ENCODE measurements at regions not wholly inside any gene's neighbourhood (a gene's known extent, or its start where the extent isn't known, plus 50 kb on each side); places are given as distances from the start of the nearest gene placed in this dataset.

GRCh38 chr18:29712785-29713184 lies 1329.8 kb downstream of the DSC3 start:
- no peak overlapping the region for H3K4me2 ChIP-seq (replicated peaks; ENCODE audit: low read depth, low read length, poor library complexity, severe bottlenecking)
- H3K4me1 Mint-ChIP-seq, result no peaks in the 10 kb centered on the region
- ATAC-seq (ENCODE audit: low read depth) (no peak), DNase-seq (no peak)
- H3K4me3 ChIP-seq (ENCODE audit: control extremely low read depth in 1 of 5, extremely low read depth in 1 of 5, insufficient read depth in 1 of 5, low read depth in 2 of 5, low read length in 4 of 5), result no peak overlapping the region
- H2AFZ ChIP-seq (ENCODE audit: insufficient read depth, low read depth, low read length, poor library complexity, severe bottlenecking), result no peak overlapping the region
- no peaks in the 10 kb centered on the region for H3K36me3 ChIP-seq (replicated peaks in 1 of 2; ENCODE audit: control extremely low read depth in 1 of 2, control insufficient read depth in 1 of 2, extremely low read depth in 1 of 2, insufficient read depth in 2 of 2, low read length in 1 of 2)
- no peak overlapping the region for H3K4me3 Mint-ChIP-seq
- POLR2A ChIA-PET, result no interaction called here
- CTCF ChIA-PET, result no interaction called here
- intact Hi-C loops (cut with micrococcal nuclease), result no loop called here
- peaks cover 0 to 2% (median 0%) of the 10 kb centered on the region in 3 donors for H3K9me3 ChIP-seq (ENCODE audit: control extremely low read depth in 1 of 3, control insufficient read depth in 2 of 3, insufficient read depth in 1 of 3, low read length in 2 of 3)
- H3K79me2 ChIP-seq (ENCODE audit: control insufficient read depth, insufficient read depth, low read length), result no peaks in the 10 kb centered on the region
- H3K9ac ChIP-seq (ENCODE audit: low read length), result no peak overlapping the region
- H3K27me3 Mint-ChIP-seq, result no peaks in the 10 kb centered on the region
- no peaks in the 10 kb centered on the region for H4K20me1 ChIP-seq (ENCODE audit: control insufficient read depth, insufficient read depth, low read length, poor library complexity, severe bottlenecking)
- no peaks in the 10 kb centered on the region for H3K4me1 ChIP-seq (ENCODE audit: control insufficient read depth in 2 of 2, insufficient read depth in 2 of 2, low read length in 2 of 2)
- TF ChIP-seq EZH2 (IDR thresholded peaks at IDR 0.05; ENCODE audit: borderline replicate concordance, insufficient read depth, low read depth, low read length, poor library complexity, severe bottlenecking) (no peak), CTCF (IDR thresholded peaks at IDR 0.05) (no peak)
- WGBS (ENCODE audit: insufficient coverage), result 90% methylated on average over 5 of the region's 5 CpGs
- H3K27ac ChIP-seq (ENCODE audit: low read length in 2 of 2), result no peak overlapping the region
- no peak overlapping the region for H3K27ac Mint-ChIP-seq
- no peaks in the 10 kb centered on the region for H3K27me3 ChIP-seq (replicated peaks in 1 of 4; ENCODE audit: control extremely low read depth in 1 of 4, control insufficient read depth in 3 of 4, insufficient read depth in 4 of 4, low read length in 3 of 4)
- H3K9me3 Mint-ChIP-seq (ENCODE audit: insufficient read depth), result peaks cover 6% of the 10 kb centered on the region

- ChIA-PET CTCF (no interaction called here), POLR2A (no interaction called here)
- Mint-ChIP-seq H3K27me3 (no peaks in the 10 kb centered on the region), H3K27ac (no peak overlapping the region), H3K9me3 (ENCODE audit: insufficient read depth) (peaks cover 6% of the 10 kb centered on the region), H3K4me1 (no peaks in the 10 kb centered on the region), H3K4me3 (no peak overlapping the region)
- no peaks in the 10 kb centered on the region for H3K79me2 ChIP-seq (ENCODE audit: control insufficient read depth, insufficient read depth, low read length)
- no peak overlapping the region for H3K9ac ChIP-seq (ENCODE audit: low read length)
- TF ChIP-seq EZH2 (IDR thresholded peaks at IDR 0.05; ENCODE audit: borderline replicate concordance, insufficient read depth, low read depth, low read length, poor library complexity, severe bottlenecking) (no peak), CTCF (IDR thresholded peaks at IDR 0.05) (no peak)
- H3K4me2 ChIP-seq (replicated peaks; ENCODE audit: low read depth, low read length, poor library complexity, severe bottlenecking), result no peak overlapping the region
- no peaks in the 10 kb centered on the region for H4K20me1 ChIP-seq (ENCODE audit: control insufficient read depth, insufficient read depth, low read length, poor library complexity, severe bottlenecking)
- H3K36me3 ChIP-seq (replicated peaks in 1 of 2; ENCODE audit: control extremely low read depth in 1 of 2, control insufficient read depth in 1 of 2, extremely low read depth in 1 of 2, insufficient read depth in 2 of 2, low read length in 1 of 2), result no peaks in the 10 kb centered on the region
- H3K4me1 ChIP-seq (ENCODE audit: control insufficient read depth in 2 of 2, insufficient read depth in 2 of 2, low read length in 2 of 2), result no peaks in the 10 kb centered on the region
- no peaks in the 10 kb centered on the region for H3K27me3 ChIP-seq (replicated peaks in 1 of 4; ENCODE audit: control extremely low read depth in 1 of 4, control insufficient read depth in 3 of 4, insufficient read depth in 4 of 4, low read length in 3 of 4)
- intact Hi-C loops (cut with micrococcal nuclease), result no loop called here
- no peak overlapping the region for H2AFZ ChIP-seq (ENCODE audit: insufficient read depth, low read depth, low read length, poor library complexity, severe bottlenecking)
- WGBS (ENCODE audit: insufficient coverage), result 88% methylated on average over 8 of the region's 8 CpGs
- no peak overlapping the region for H3K4me3 ChIP-seq (ENCODE audit: control extremely low read depth in 1 of 5, extremely low read depth in 1 of 5, insufficient read depth in 1 of 5, low read depth in 2 of 5, low read length in 4 of 5)
- DNase-seq, result no peak
- H3K9me3 ChIP-seq (ENCODE audit: control extremely low read depth in 1 of 3, control insufficient read depth in 2 of 3, insufficient read depth in 1 of 3, low read length in 2 of 3), result peaks cover 0 to 1% (median 0%) of the 10 kb centered on the region in 3 donors
- no peak for ATAC-seq (ENCODE audit: low read depth)
- H3K27ac ChIP-seq (ENCODE audit: low read length in 2 of 2), result no peak overlapping the region
Measured at GRCh38 chr18:29711932-29712331, 1330.6 kb downstream of the DSC3 start.

All from B cell (primary cell).